ENCODE measurements at regions not wholly inside any gene's neighbourhood (a gene's known extent, or its start where the extent isn't known, plus 50 kb on each side); places are given as distances from the start of the nearest gene placed in this dataset.

DNA sequence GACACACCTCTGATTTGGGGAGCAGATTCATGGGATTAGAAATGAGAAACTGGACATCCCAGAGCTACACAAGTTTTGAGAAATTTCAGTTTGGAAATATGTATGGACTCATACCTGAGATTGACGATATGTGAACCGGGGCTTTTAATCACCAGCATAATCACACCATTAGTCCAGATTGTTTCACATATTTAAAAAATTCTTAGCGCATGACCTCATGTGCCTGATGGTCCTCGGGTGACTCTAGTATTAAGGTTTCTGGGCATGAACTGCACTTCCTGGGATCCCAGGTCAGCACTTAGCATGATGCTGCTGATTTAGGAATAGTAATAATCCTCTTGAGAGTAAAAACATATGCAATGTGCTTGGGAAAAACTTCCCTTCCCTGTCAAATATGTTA, 91.9 kb upstream of the BCOR start (continued):
- TF ChIP-seq ARHGAP35 (CRISPR knock-in tag; IDR thresholded peaks at IDR 0.05; ENCODE audit: borderline replicate concordance) (no peak), JUNB (CRISPR knock-in tag; IDR thresholded peaks at IDR 0.05; ENCODE audit: borderline replicate concordance) (no peak), ZNF598 (CRISPR knock-in tag; IDR thresholded peaks at IDR 0.05; ENCODE audit: borderline replicate concordance) (no peak), ZNF335 (CRISPR knock-in tag; IDR thresholded peaks at IDR 0.05) (no peak)

DNA sequence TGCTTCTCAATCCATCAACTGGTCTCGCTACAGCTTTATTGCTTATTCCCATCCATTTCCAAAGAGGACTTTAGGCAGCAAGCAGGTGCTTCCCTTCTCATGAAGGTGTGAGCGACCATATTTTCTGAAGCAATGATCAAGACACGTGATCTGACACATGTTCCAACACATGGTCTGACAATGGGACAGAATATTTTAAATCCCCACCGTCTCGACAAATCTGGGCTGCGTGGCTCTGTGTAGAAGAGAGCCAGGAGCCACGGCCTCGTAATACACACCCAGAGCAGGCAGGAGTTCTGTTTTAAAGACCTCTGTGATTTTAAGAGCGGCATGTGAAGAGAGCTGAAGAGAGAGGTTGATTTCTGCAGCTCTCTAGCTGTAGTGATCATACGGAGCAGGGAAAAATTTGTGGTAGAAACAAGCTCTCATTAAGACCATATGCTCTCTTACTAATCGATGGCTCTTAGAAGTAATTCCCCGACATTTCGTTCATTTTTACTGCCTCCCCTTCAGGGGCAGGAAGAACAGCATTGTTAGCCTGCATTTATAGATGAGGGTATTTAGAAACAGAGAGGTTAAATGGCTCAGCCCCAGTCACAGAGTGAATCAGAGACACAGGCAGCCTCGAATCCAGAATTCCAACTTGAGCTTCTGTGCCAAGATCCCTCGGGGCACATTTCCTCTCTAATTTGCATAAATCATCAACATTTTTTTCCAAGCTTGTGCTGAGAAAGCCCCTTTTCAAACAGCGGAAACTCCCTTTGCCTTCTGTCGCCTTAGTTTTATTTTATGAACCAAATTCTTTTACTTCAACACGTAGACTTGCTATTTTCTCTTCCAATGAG, 91.0 kb upstream of the BCOR start:
- ATAC-seq (no peak), FAIRE-seq (no peak), DNase-seq (ENCODE audit: low spot score) (no peak)
- H3K4me2 ChIP-seq (ENCODE audit: low read depth, low read length) = no peak overlapping the region
- H3K27ac ChIP-seq (ENCODE audit: extremely low read length, insufficient read depth, low read length) = no peak overlapping the region
- TF ChIP-seq, protein P1, sequence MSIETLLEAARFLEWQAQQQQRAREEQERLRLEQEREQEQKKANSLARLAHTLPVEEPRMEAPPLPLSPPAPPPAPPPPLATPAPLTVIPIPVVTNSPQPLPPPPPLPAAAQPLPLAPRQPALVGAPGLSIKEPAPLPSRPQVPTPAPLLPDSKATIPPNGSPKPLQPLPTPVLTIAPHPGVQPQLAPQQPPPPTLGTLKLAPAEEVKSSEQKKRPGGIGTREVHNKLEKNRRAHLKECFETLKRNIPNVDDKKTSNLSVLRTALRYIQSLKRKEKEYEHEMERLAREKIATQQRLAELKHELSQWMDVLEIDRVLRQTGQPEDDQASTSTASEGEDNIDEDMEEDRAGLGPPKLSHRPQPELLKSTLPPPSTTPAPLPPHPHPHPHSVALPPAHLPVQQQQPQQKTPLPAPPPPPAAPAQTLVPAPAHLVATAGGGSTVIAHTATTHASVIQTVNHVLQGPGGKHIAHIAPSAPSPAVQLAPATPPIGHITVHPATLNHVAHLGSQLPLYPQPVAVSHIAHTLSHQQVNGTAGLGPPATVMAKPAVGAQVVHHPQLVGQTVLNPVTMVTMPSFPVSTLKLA (IDR thresholded peaks at IDR 0.05) = peak; percentile 66
- TF ChIP-seq MTA1 (CRISPR knock-in tag; IDR thresholded peaks at IDR 0.05; ENCODE audit: borderline replicate concordance) = no peak
- BruUV-seq (replicated peaks) = no TSS peak
- no peaks in the 10 kb centered on the region for H4K20me1 ChIP-seq (ENCODE audit: insufficient read depth, low read length)
- no peak overlapping the region for H2AFZ ChIP-seq (ENCODE audit: low read length)
- in situ Hi-C loops (cut with HindIII; ENCODE audit: extremely low pct_ligation_motif_present, low pct_unique_long_range_greater_than_20kb) (no loop called here), intact Hi-C loops (cut with micrococcal nuclease; ENCODE audit: unreplicated experiment) (no loop called here)
- H3K4me3 ChIP-seq (replicated peaks in 1 of 3; ENCODE audit: insufficient read depth in 1 of 3, low read depth in 2 of 3, low read length in 3 of 3) = no peak overlapping the region
- ChIA-PET CTCF (ENCODE audit: low intra/inter-chr PET ratio, low total read pairs) (no interaction called here), POLR2A (interaction anchor here (1.4 kb wide), 1 partner anchor 175 kb away, joined by 3 read pairs; no protein-coding TSS in a partner anchor)
- H3K9me3 ChIP-seq (ENCODE audit: low read length) = peaks cover 12% of the 10 kb centered on the region; the same call in 1 of the 2 replicates
- no peaks in the 10 kb centered on the region for H3K27me3 ChIP-seq (ENCODE audit: control insufficient read depth in 1 of 2, insufficient read depth in 2 of 2, low read length in 2 of 2)
- H3K79me2 ChIP-seq (ENCODE audit: insufficient read depth, low read length) = no peaks in the 10 kb centered on the region
- WGBS (ENCODE audit: low lambda C conversion rate) = 43% methylated on average over 10 of the region's 18 CpGs
- no peaks in the 10 kb centered on the region for H3K36me3 ChIP-seq (replicated peaks in 1 of 2; ENCODE audit: control insufficient read depth in 1 of 2, insufficient read depth in 2 of 2, low read length in 2 of 2)
- no peak overlapping the region for H3K9ac ChIP-seq (ENCODE audit: insufficient read depth, low read depth, low read length)
- no peaks in the 10 kb centered on the region for H3K4me1 ChIP-seq (ENCODE audit: insufficient read depth, low read length)

Measured in HepG2 (cell line).